PC-3 (cell line): ENCODE measurements at regions not wholly inside any gene's neighbourhood (a gene's known extent, or its start where the extent isn't known, plus 50 kb on each side); places are given as distances from the start of the nearest gene placed in this dataset.
A peak's percentile ranks its signal among the peaks of the same experiment; 100 is the strongest.

Experiments used
- ATAC-seq: fragments of 200-7000 bp; cut with Tn5 transposase; 2 replicates; pipeline ENCODE4 v1.9.1; 2020; ENCODE audit warnings: mild to moderate bottlenecking, moderate library complexity
- BruUV-seq: library from RNA; stranded (reverse); fragments of 400-500 nt; replicated peaks from 2 replicates; lab custom pipeline; 2021; lab: Mats Ljungman, UMichigan
- CTCF ChIA-PET: fragments of 300-600 bp; sonication (Branson Sonifier 250); formaldehyde crosslinking; loops from one replicate; lab custom pipeline; 2022; ENCODE audit warnings: antibody characterized with exemption; lab: Charles Lee
- POLR2A ChIA-PET: fragments of 300-600 bp; sonication (Branson Sonifier 250); formaldehyde crosslinking; loops from one replicate; lab custom pipeline; 2022; ENCODE audit warnings: antibody characterized with exemption; ENCODE audit not compliant: unreplicated experiment; lab: Charles Lee
- DNase-seq: peaks from one replicate; pipeline ENCODE4 v3.0.0-alpha.2; 2015
- H2AFZ ChIP-seq: fragments of 300-600 bp; sonication (generic); 2 replicates; pipeline ENCODE4 v1.6.0; 2016; ENCODE audit warnings: antibody characterized with exemption, low read length
- H3F3A ChIP-seq: fragments of 300-600 bp; sonication (generic); one replicate; pipeline ENCODE4 v1.6.0; 2017; ENCODE audit warnings: antibody characterized with exemption, low read length, control low read depth, mild to moderate bottlenecking; ENCODE audit not compliant: unreplicated experiment
- H3K27ac ChIP-seq: fragments of 300-600 bp; sonication (generic); 2 replicates; pipeline ENCODE4 v1.5.1; 2016; ENCODE audit warnings: mild to moderate bottlenecking, low read length
- H3K27me3 ChIP-seq: fragments of 300-600 bp; sonication (generic); 2 replicates; pipeline ENCODE4 v1.6.1; 2016; ENCODE audit warnings: low read length, mixed read lengths
- H3K36me3 ChIP-seq: fragments of 300-600 bp; sonication (generic); 2 replicates; pipeline ENCODE4 v1.6.1; 2016; ENCODE audit warnings: low read depth, mixed run types, low read length, mixed read lengths
- H3K4me1 ChIP-seq: fragments of 300-600 bp; sonication (generic); 2 replicates; pipeline ENCODE4 v1.5.1; 2016; ENCODE audit warnings: low read length; ENCODE audit not compliant: insufficient read depth
- H3K4me2 ChIP-seq: fragments of 300-600 bp; sonication (generic); 2 replicates; pipeline ENCODE4 v1.6.0; 2016; ENCODE audit warnings: low read length
- H3K4me3 ChIP-seq: fragments of 300-600 bp; sonication (generic); 2 replicates; pipeline ENCODE4 v1.5.1; 2016; ENCODE audit warnings: mild to moderate bottlenecking, low read length, mixed read lengths
- H3K79me2 ChIP-seq: fragments of 300-600 bp; sonication (generic); 2 replicates; pipeline ENCODE4 v1.6.1; 2017; ENCODE audit warnings: low read length, mixed read lengths
- H3K9ac ChIP-seq: fragments of 300-600 bp; sonication (generic); 2 replicates; pipeline ENCODE4 v1.6.0; 2016; ENCODE audit warnings: mild to moderate bottlenecking, low read length
- H3K9me2 ChIP-seq: fragments of 300-600 bp; sonication (generic); replicated peaks from 2 replicates; pipeline ENCODE4 v1.6.1; 2016; ENCODE audit warnings: mixed run types, low read length, mixed read lengths
- H3K9me3 ChIP-seq: fragments of 300-600 bp; sonication (generic); 2 replicates; pipeline ENCODE4 v1.6.1; 2016; ENCODE audit warnings: low read length, mixed read lengths
- H4K20me1 ChIP-seq: fragments of 300-600 bp; sonication (generic); 2 replicates; pipeline ENCODE4 v1.6.1; 2016; ENCODE audit warnings: low read length, mixed read lengths
- CTCF ChIP-seq: fragments of 300-600 bp; sonication (generic); conservative IDR thresholded peaks from 2 replicates; pipeline ENCODE4 v1.5.1; 2017; ENCODE audit warnings: antibody characterized with exemption, low read depth, mild to moderate bottlenecking, low read length
- EZH2 ChIP-seq: fragments of 300-600 bp; sonication (generic); IDR thresholded peaks from one replicate; pipeline ENCODE4 v1.6.1; 2017; ENCODE audit warnings: antibody characterized with exemption, mild to moderate bottlenecking, low read length; ENCODE audit not compliant: unreplicated experiment
- EZH2phosphoT487 ChIP-seq: fragments of 300-600 bp; sonication (generic); IDR thresholded peaks from 2 replicates; pipeline ENCODE4 v1.6.1; 2018; ENCODE audit warnings: mild to moderate bottlenecking, antibody characterized with exemption, low read length, borderline replicate concordance
- intact Hi-C: fragments of 100-400 bp; cut with micrococcal nuclease; formaldehyde crosslinking; loops from 2 replicates; pipeline ENCODE4 v1.9.0; 2023

- ATAC-seq = peak; percentile 94
- POLR2A ChIA-PET = no interaction called here
- H3K36me3 ChIP-seq = no peaks in the 10 kb centered on the region
Measured at GRCh38 chr14:57066887-57067513, 201.7 kb downstream of the EXOC5 start.

GRCh38 chr14:57066463-57066862 lies 202.2 kb downstream of the EXOC5 start:
- no peak overlapping the region for H3K4me3 ChIP-seq
- no peak for TF ChIP-seq CTCF
- TF ChIP-seq EZH2 = no peak
- TF ChIP-seq EZH2phosphoT487 = no peak; the same call in 1 of the 2 replicates
- no peaks in the 10 kb centered on the region for H3F3A ChIP-seq
- no peaks in the 10 kb centered on the region for H3K4me1 ChIP-seq
- intact Hi-C loops = loop anchor here (2.0 to 5.0 kb wide), 4 partner anchors 121 to 576 kb away; no protein-coding TSS in a partner anchor
- no peaks in the 10 kb centered on the region for H3K9me2 ChIP-seq
- no peak overlapping the region for H3K4me2 ChIP-seq
- POLR2A ChIA-PET = no interaction called here
- no peaks in the 10 kb centered on the region for H3K9me3 ChIP-seq
- peaks cover 86% of the 10 kb centered on the region for H3K27me3 ChIP-seq
- H3K79me2 ChIP-seq = no peaks in the 10 kb centered on the region
- DNase-seq (no peak), ATAC-seq (no peak)
- no peak overlapping the region for H3K27ac ChIP-seq
- BruUV-seq = no TSS peak
- CTCF ChIA-PET = no interaction called here
- no peak overlapping the region for H2AFZ ChIP-seq
- H3K36me3 ChIP-seq = no peaks in the 10 kb centered on the region
- no peaks in the 10 kb centered on the region for H4K20me1 ChIP-seq
- H3K9ac ChIP-seq = no peak overlapping the region

More at GRCh38 chr14:57066887-57067513, 201.7 kb downstream of the EXOC5 start:
- CTCF ChIA-PET = no interaction called here
- intact Hi-C loops = loop anchor here (1.0 to 5.0 kb wide), 7 partner anchors 120 to 576 kb away; no protein-coding TSS in a partner anchor
- no peak overlapping the region for H3K9ac ChIP-seq
- no peak overlapping the region for H2AFZ ChIP-seq
- no peaks in the 10 kb centered on the region for H3K9me2 ChIP-seq
- no peak overlapping the region for H3K4me2 ChIP-seq
- H3K27me3 ChIP-seq = peaks cover 88% of the 10 kb centered on the region
- BruUV-seq = no TSS peak
- DNase-seq = peak; percentile 79
- no peaks in the 10 kb centered on the region for H3F3A ChIP-seq
- no peaks in the 10 kb centered on the region for H3K79me2 ChIP-seq
- no peaks in the 10 kb centered on the region for H3K4me1 ChIP-seq
- H4K20me1 ChIP-seq = no peaks in the 10 kb centered on the region
- no peak overlapping the region for H3K27ac ChIP-seq
- TF ChIP-seq EZH2phosphoT487 (no peak), CTCF (peak; percentile 99)
- H3K9me3 ChIP-seq = no peaks in the 10 kb centered on the region
- no peak overlapping the region for H3K4me3 ChIP-seq

- peak overlapping the region; percentile 2; the same call in 1 of the 2 replicates for H3K4me2 ChIP-seq
- peaks cover 9% of the 10 kb centered on the region for H3K4me1 ChIP-seq
- ChIA-PET CTCF (no interaction called here), POLR2A (no interaction called here)
- no peak for TF ChIP-seq EZH2phosphoT487
- peak; percentile 32; the same call in 1 of the 2 replicates for TF ChIP-seq CTCF
- TF ChIP-seq EZH2 = no peak
- ATAC-seq (no peak), DNase-seq (no peak)
- BruUV-seq = no TSS peak
- H3K36me3 ChIP-seq = no peaks in the 10 kb centered on the region
- H3F3A ChIP-seq = no peaks in the 10 kb centered on the region
- no peaks in the 10 kb centered on the region for H4K20me1 ChIP-seq
- no peaks in the 10 kb centered on the region for H3K9me2 ChIP-seq
- H3K79me2 ChIP-seq = no peaks in the 10 kb centered on the region
- H3K9me3 ChIP-seq = no peaks in the 10 kb centered on the region
- H3K9ac ChIP-seq = no peak overlapping the region
- intact Hi-C loops = no loop called here
- no peak overlapping the region for H3K27ac ChIP-seq
- no peak overlapping the region for H2AFZ ChIP-seq
- H3K27me3 ChIP-seq = peaks cover 43% of the 10 kb centered on the region
- H3K4me3 ChIP-seq = no peak overlapping the region
Measured at GRCh38 chr14:57061009-57061711, 207.5 kb downstream of the EXOC5 start.
